Neuronal stem cell (in vitro differentiated cells): ENCODE measurements at regions not wholly inside any gene's neighbourhood (a gene's known extent, or its start where the extent isn't known, plus 50 kb on each side); places are given as distances from the start of the nearest gene placed in this dataset.

ENCODE experiments used
- DNase-seq: peaks from one replicate; pipeline ENCODE4 v3.0.0-alpha.2; 2013; ENCODE audit warnings: low spot score
- H2AFZ ChIP-seq: one replicate; pipeline ENCODE4 v1.6.1; 2013; ENCODE audit warnings: mild to moderate bottlenecking, low read length, inconsistent platforms
- H2AK5ac ChIP-seq: 2 replicates; pipeline ENCODE4 v1.6.1; 2013; ENCODE audit warnings: low read depth, mild to moderate bottlenecking, inconsistent platforms, low read length, moderate library complexity, mixed read lengths
- H2BK120ac ChIP-seq: 2 replicates; pipeline ENCODE4 v1.6.1; 2013; ENCODE audit warnings: low read depth, mild to moderate bottlenecking, inconsistent platforms, low read length, moderate library complexity, mixed read lengths
- H2BK12ac ChIP-seq: one replicate; pipeline ENCODE4 v1.6.1; 2013; ENCODE audit warnings: low read length, inconsistent platforms
- H2BK15ac ChIP-seq: 2 replicates; pipeline ENCODE4 v1.6.1; 2013; ENCODE audit warnings: mild to moderate bottlenecking, low read length, inconsistent platforms, mixed read lengths
- H2BK5ac ChIP-seq: one replicate; pipeline ENCODE4 v1.6.1; 2013; ENCODE audit warnings: inconsistent platforms, mild to moderate bottlenecking, low read length, moderate library complexity
- H3K14ac ChIP-seq: one replicate; pipeline ENCODE4 v1.6.1; 2013; ENCODE audit warnings: low read length, inconsistent platforms
- H3K18ac ChIP-seq: 2 replicates; pipeline ENCODE4 v1.6.1; 2013; ENCODE audit warnings: low read length, inconsistent platforms
- H3K23ac ChIP-seq: 2 replicates; pipeline ENCODE4 v1.6.1; 2013; ENCODE audit warnings: low read depth, mild to moderate bottlenecking, mixed read lengths, low read length, inconsistent platforms; ENCODE audit not compliant: poor library complexity
- H3K27ac ChIP-seq: replicated peaks from 3 replicates; pipeline ENCODE4 v1.5.1; 2013; ENCODE audit warnings: low read length, inconsistent platforms
- H3K27me3 ChIP-seq, 3 experiments: 2 replicates each; pipeline ENCODE4 v1.6.1; 2013; ENCODE audit warnings: low read length in 3 of 3, mild to moderate bottlenecking in 2 of 3, inconsistent platforms in 1 of 3, low read depth in 1 of 3, mixed read lengths in 1 of 3, moderate library complexity in 1 of 3; ENCODE audit not compliant: control insufficient read depth in 3 of 3, insufficient read depth in 3 of 3
- H3K36me3 ChIP-seq, 2 donors: replicated peaks in 1 of 2; 2 replicates each; pipeline ENCODE4 v1.6.1; 2013; ENCODE audit warnings: low read length in 2 of 2; ENCODE audit not compliant: control insufficient read depth in 2 of 2, insufficient read depth in 2 of 2
- H3K4ac ChIP-seq: 2 replicates; pipeline ENCODE4 v1.6.1; 2013; ENCODE audit warnings: inconsistent platforms, mild to moderate bottlenecking, low read length, moderate library complexity
- H3K4me1 ChIP-seq, 2 donors: 1 replicate in 1 of 2; 2 replicates in 1 of 2; pipeline ENCODE4 v1.6.1; 2013; ENCODE audit warnings: low read length in 2 of 2, low read depth in 1 of 2; ENCODE audit not compliant: control insufficient read depth in 2 of 2, insufficient read depth in 1 of 2
- H3K4me2 ChIP-seq: one replicate; pipeline ENCODE4 v1.6.1; 2013; ENCODE audit warnings: mild to moderate bottlenecking, low read length, inconsistent platforms; ENCODE audit not compliant: insufficient read depth, poor library complexity, severe bottlenecking
- H3K4me3 ChIP-seq, 2 donors: 2 replicates each; pipeline ENCODE4 v1.5.1; 2013; ENCODE audit warnings: low read length in 2 of 2, mild to moderate bottlenecking in 2 of 2, inconsistent platforms in 1 of 2, moderate library complexity in 1 of 2
- H3K79me1 ChIP-seq: one replicate; pipeline ENCODE4 v1.6.1; 2013; ENCODE audit warnings: low read depth, mild to moderate bottlenecking, inconsistent platforms, low read length, moderate library complexity
- H3K9ac ChIP-seq: one replicate; pipeline ENCODE4 v1.6.1; 2013; ENCODE audit warnings: mild to moderate bottlenecking, low read depth, low read length, inconsistent platforms; ENCODE audit not compliant: poor library complexity
- H3K9me3 ChIP-seq, 2 donors: replicated peaks in 1 of 2; 2 replicates each; pipeline versions ENCODE3 to v1.6.1; 2013; ENCODE audit warnings: low read length in 2 of 2, mild to moderate bottlenecking in 2 of 2, inconsistent platforms in 1 of 2, low read depth in 1 of 2, mixed read lengths in 1 of 2, moderate library complexity in 1 of 2; ENCODE audit not compliant: control insufficient read depth in 2 of 2, insufficient read depth in 1 of 2
- H4K8ac ChIP-seq: one replicate; pipeline ENCODE4 v1.6.1; 2013; ENCODE audit warnings: low read depth, mild to moderate bottlenecking, inconsistent platforms, low read length, moderate library complexity
- H4K91ac ChIP-seq: one replicate; pipeline ENCODE4 v1.6.1; 2013; ENCODE audit warnings: low read length, low read depth, mild to moderate bottlenecking, inconsistent platforms; ENCODE audit not compliant: poor library complexity
- WGBS, 2 donors: extraction: QIAGEN DNeasy Blood & Tissue Kit; methylation state at CpG; one replicate each; pipeline ENCODE4 v1.1.7; 2013; ENCODE audit warnings: missing lambda C conversion rate in 2 of 2, mixed read lengths in 1 of 2; ENCODE audit not compliant: insufficient read length in 2 of 2, insufficient replicate concordance in 1 of 2; ENCODE audit errors: extremely low coverage in 2 of 2; 5-methylcytosine and 5-hydroxymethylcytosine counted together

DNA sequence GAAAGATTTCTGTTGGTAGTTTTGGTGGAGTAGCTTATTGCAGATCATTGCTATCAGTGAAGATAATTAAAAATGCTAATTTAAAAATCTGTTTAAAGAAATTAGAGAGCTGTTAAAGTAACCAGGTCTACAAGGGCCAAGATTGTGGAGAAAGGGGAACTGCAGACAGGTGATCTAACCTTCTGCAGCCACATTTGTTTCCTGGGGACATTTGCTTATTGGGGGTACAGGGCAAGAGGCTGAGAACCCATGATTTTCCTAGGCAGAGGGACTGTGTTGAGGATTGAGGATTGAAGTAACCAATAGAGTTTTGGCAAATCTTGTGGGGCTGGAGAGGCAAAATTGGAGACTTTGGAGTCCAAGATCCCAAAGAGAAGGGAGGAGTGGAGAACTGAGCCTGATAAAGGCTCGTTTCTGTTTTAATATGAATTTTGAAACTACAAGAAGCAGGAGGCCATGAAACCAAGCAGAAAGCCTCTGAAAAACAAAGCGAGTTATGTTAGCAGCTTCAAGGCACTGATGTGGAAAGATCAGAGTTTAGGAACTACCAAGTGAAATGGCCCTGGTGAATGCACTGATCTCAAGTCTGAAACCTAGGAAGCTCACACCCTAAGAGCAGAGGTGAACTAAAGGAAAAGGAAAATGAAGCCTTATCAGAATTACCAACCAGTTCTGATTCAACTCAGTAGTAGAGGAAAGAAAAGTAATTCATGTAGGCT is 219.8 kb upstream of the C9orf72 start:
- no peak overlapping the region for H3K18ac ChIP-seq
- H2BK12ac ChIP-seq: no peak overlapping the region
- no peaks in the 10 kb centered on the region for H3K27me3 ChIP-seq
- no peaks in the 10 kb centered on the region for H3K79me1 ChIP-seq
- H2AK5ac ChIP-seq: no peak overlapping the region
- H2AFZ ChIP-seq: no peak overlapping the region
- no peak overlapping the region for H3K4me3 ChIP-seq
- H2BK15ac ChIP-seq: no peak overlapping the region
- no peak for DNase-seq
- no peak overlapping the region for H3K23ac ChIP-seq
- H2BK120ac ChIP-seq: no peak overlapping the region
- H3K27ac ChIP-seq: no peak overlapping the region
- H2BK5ac ChIP-seq: no peak overlapping the region
- no peak overlapping the region for H3K4ac ChIP-seq
- H4K91ac ChIP-seq: no peak overlapping the region
- H3K14ac ChIP-seq: no peak overlapping the region
- no peak overlapping the region for H3K9ac ChIP-seq
- no peaks in the 10 kb centered on the region for H3K36me3 ChIP-seq
- WGBS, 2 donors: no CpG with 5 or more reads among the region's 2 CpGs
- H3K9me3 ChIP-seq: peaks cover 2 to 10% of the 10 kb centered on the region in 2 donors
- no peak overlapping the region for H4K8ac ChIP-seq
- no peak overlapping the region for H3K4me2 ChIP-seq
- H3K4me1 ChIP-seq: no peaks in the 10 kb centered on the region

DNA sequence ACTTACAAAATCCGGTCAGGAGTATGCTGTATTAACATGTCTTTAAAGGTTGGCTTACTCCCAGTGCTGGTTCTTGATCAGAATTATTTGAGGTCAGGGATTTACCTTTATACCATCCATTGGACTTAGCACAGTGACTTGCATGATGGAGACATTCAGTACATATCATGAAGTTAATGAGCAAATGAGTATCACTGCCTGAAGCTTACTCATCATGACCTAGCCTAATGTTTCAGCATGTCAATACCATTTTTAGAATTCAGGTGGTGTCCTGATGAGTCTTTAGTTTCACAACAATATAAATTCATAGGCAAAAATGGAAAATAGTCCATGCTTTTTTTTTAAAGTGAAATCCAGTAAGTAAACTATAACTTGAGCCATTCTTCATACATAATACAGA is 226.0 kb upstream of the C9orf72 start:
- no peak overlapping the region for H2BK12ac ChIP-seq
- no peak overlapping the region for H3K27ac ChIP-seq
- H3K27me3 ChIP-seq: no peaks in the 10 kb centered on the region
- H3K18ac ChIP-seq: no peak overlapping the region
- no peaks in the 10 kb centered on the region for H3K79me1 ChIP-seq
- H2BK15ac ChIP-seq: no peak overlapping the region
- no peak overlapping the region for H3K4ac ChIP-seq
- no peak overlapping the region for H4K8ac ChIP-seq
- no peak overlapping the region for H3K9ac ChIP-seq
- no peaks in the 10 kb centered on the region for H3K4me1 ChIP-seq
- WGBS, 2 donors: no CpG with 5 or more reads among the region's 1 CpG
- no peak for DNase-seq
- no peak overlapping the region for H4K91ac ChIP-seq
- no peak overlapping the region for H3K4me3 ChIP-seq
- H3K36me3 ChIP-seq: no peaks in the 10 kb centered on the region
- no peak overlapping the region for H2BK5ac ChIP-seq
- no peaks in the 10 kb centered on the region for H3K9me3 ChIP-seq
- no peak overlapping the region for H2BK120ac ChIP-seq
- no peak overlapping the region for H2AFZ ChIP-seq
- H3K4me2 ChIP-seq: no peak overlapping the region
- no peak overlapping the region for H3K14ac ChIP-seq
- no peak overlapping the region for H3K23ac ChIP-seq
- no peak overlapping the region for H2AK5ac ChIP-seq

DNA sequence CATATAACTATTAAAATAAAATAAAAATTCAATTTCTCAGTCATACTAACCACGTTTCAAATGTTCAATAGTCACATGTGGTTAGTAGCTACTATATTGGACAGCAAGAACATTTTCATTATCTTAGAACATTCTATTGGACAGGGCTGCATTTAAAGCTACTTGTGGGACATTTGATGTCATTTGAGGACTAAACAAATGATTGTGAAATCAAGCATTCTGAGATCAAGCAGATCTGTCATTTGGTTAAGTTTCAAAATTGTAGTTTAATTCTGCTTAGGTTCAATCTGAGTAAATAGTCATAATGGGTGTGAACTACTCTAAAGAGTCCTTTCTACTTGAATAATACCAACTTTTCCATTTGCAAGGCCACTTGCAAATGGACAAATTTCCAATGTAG is 226.9 kb upstream of the C9orf72 start:
- no peak overlapping the region for H2BK12ac ChIP-seq
- H2AK5ac ChIP-seq: no peak overlapping the region
- H2BK5ac ChIP-seq: no peak overlapping the region
- H3K23ac ChIP-seq: no peak overlapping the region
- 100% methylated on average over 1 of the region's 1 CpG; no CpG with 5 or more reads in 1 of the 2 donors for WGBS, 2 donors
- no peak for DNase-seq
- no peak overlapping the region for H2AFZ ChIP-seq
- no peak overlapping the region for H4K91ac ChIP-seq
- no peak overlapping the region for H3K9ac ChIP-seq
- no peak overlapping the region for H2BK120ac ChIP-seq
- H3K4me2 ChIP-seq: no peak overlapping the region
- no peak overlapping the region for H2BK15ac ChIP-seq
- no peaks in the 10 kb centered on the region for H3K27me3 ChIP-seq
- H3K36me3 ChIP-seq: no peaks in the 10 kb centered on the region
- H3K14ac ChIP-seq: no peak overlapping the region
- H4K8ac ChIP-seq: no peak overlapping the region
- no peaks in the 10 kb centered on the region for H3K79me1 ChIP-seq
- H3K4ac ChIP-seq: no peak overlapping the region
- H3K18ac ChIP-seq: no peak overlapping the region
- no peak overlapping the region for H3K27ac ChIP-seq
- no peaks in the 10 kb centered on the region for H3K4me1 ChIP-seq
- H3K9me3 ChIP-seq: no peaks in the 10 kb centered on the region
- H3K4me3 ChIP-seq: no peak overlapping the region

DNA sequence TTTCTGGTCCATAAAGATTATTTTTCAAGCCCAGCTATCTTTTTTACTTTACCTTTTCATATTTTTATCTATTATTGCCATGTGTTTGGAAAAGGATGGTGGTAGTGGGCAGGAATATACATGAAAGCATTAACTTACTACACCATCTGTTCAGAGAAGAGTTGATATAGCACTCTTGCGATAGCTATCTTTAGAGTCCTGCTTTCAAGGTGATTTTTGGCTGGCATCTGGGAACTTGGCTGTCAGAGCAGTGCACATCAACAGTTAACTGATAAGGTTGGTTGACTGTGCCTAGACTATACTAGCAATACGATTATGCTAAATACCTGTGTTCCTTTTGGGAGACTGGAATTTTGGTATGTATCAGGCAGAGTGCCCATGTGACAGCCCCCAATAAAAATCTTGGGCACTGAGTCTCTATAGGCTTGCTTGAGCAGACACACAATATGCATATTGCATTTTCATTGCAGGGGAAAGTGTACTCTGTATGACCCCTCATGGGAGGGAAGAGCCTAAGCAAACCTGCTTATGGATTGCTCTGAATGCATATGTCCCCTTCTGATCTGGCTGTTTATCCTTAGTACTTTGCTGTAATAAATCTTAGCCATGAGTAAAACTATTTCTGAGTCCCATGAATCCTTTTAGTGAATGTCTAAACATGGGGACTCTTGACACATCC is 227.6 kb upstream of the C9orf72 start:
- Histone ChIP-seq H3K18ac (no peak overlapping the region), H3K9me3 (no peaks in the 10 kb centered on the region), H3K9ac (no peak overlapping the region), H3K4me2 (no peak overlapping the region), H4K91ac (no peak overlapping the region), H3K23ac (no peak overlapping the region), H3K14ac (no peak overlapping the region), H3K4ac (no peak overlapping the region), H3K79me1 (no peaks in the 10 kb centered on the region), H3K4me3 (no peak overlapping the region), H2BK15ac (no peak overlapping the region), H3K27ac (no peak overlapping the region), H2BK120ac (no peak overlapping the region), H4K8ac (no peak overlapping the region), H2BK12ac (no peak overlapping the region), H2BK5ac (no peak overlapping the region), H2AFZ (no peak overlapping the region), H3K27me3 (no peaks in the 10 kb centered on the region), H3K4me1 (no peaks in the 10 kb centered on the region), H3K36me3 (no peaks in the 10 kb centered on the region), H2AK5ac (no peak overlapping the region)
- DNase-seq: no peak
- no CpG with 5 or more reads among the region's 2 CpGs for WGBS, 2 donors
